ENCODE measurements at regions not wholly inside any gene's neighbourhood (a gene's known extent, or its start where the extent isn't known, plus 50 kb on each side); places are given as distances from the start of the nearest gene placed in this dataset.

DNA sequence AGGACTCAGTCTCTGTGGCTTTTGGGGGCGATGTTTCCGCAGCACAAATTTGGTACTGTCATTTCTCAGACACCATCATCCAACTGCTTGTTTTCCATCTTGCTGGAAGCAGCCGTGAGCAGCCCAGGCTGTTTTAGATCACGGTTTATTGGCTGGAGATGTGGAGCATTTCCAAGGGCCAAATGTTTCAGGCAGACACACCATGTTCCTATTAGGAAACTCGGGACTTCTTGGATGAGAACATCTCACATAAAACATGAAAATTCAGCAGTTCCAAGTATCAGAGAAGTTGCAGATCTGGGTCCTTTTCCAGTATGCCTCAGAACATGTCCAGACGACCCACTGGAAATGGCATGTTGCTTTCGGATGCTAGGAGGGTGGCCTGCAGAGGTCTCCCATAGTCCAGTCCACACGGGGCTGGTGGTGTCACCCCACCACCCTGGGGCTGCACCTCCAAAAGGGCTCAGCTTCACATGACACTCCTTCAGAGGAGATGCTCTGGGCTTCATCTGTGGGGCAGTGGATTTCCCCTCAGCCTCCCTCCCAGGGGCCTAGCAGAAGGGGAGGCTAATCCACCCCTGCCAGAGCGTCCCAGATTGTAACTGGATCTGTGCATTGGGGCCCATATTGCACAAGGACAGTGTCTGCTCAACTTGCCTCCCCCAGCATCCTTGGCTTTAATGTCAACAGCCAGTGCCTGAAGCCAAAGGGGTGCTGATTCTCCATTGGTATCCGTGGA, 176.3 kb downstream of the SCP2D1 start:
- DNase-seq (ENCODE audit: low read depth in 1 of 2, low spot score in 2 of 2): no peak
- no peak overlapping the region for H3K18ac ChIP-seq (ENCODE audit: extremely low read depth, low read length)
- no peak overlapping the region for H2BK120ac ChIP-seq (replicated peaks; ENCODE audit: low read depth, low read length)
- no peak overlapping the region for H4K5ac ChIP-seq (ENCODE audit: insufficient read length, low read depth, low read length)
- no peak overlapping the region for H3K9ac ChIP-seq (replicated peaks in 1 of 4; ENCODE audit: extremely low read depth in 1 of 4, low read depth in 3 of 4, low read length in 3 of 4)
- H3K14ac ChIP-seq (ENCODE audit: insufficient read length): no peak overlapping the region
- no peak overlapping the region for H3K23ac ChIP-seq (ENCODE audit: insufficient read length)
- H4K8ac ChIP-seq (ENCODE audit: extremely low read depth, insufficient read depth, low read length): no peak overlapping the region
- no peak overlapping the region for H2BK20ac ChIP-seq (ENCODE audit: low read length)
- H3K4ac ChIP-seq (replicated peaks; ENCODE audit: insufficient read length, low read depth, low read length): no peak overlapping the region
- H2BK5ac ChIP-seq (ENCODE audit: low read depth, low read length): no peak overlapping the region
- no peak overlapping the region for H3K56ac ChIP-seq (replicated peaks; ENCODE audit: insufficient read length, low read depth, low read length)
- no peak overlapping the region for H3K4me2 ChIP-seq (ENCODE audit: insufficient read depth in 1 of 2, low read depth in 2 of 2, low read length in 2 of 2)
- H2BK15ac ChIP-seq (ENCODE audit: low read length): no peak overlapping the region
- H3K4me3 ChIP-seq (ENCODE audit: extremely low read depth in 1 of 4, insufficient read depth in 2 of 4, low read depth in 3 of 4, low read length in 4 of 4): no peak overlapping the region
- 90% methylated on average over 10 of the region's 10 CpGs; no CpG with 5 or more reads in 1 of the 2 experiments for WGBS, 2 experiments (ENCODE audit: extremely low coverage in 1 of 2, insufficient coverage in 1 of 2, insufficient read length in 1 of 2, insufficient replicate concordance in 2 of 2, low coverage in 1 of 2, low lambda C conversion rate in 2 of 2, missing lambda C conversion rate in 1 of 2)
- FAIRE-seq: no peak
- H2AK5ac ChIP-seq (ENCODE audit: low read depth, low read length): no peak overlapping the region
- ChIA-PET CTCF (ENCODE audit: partially characterized antibody) (no interaction called here), POLR2A (ENCODE audit: partially characterized antibody) (no interaction called here)
- no peak overlapping the region for H2BK12ac ChIP-seq (ENCODE audit: low read depth, low read length)
- no peaks in the 10 kb centered on the region for H3K36me3 ChIP-seq (ENCODE audit: control insufficient read depth in 2 of 4, insufficient read depth in 4 of 4, low read length in 3 of 4)
- H4K91ac ChIP-seq (replicated peaks; ENCODE audit: insufficient read length, low read length): no peak overlapping the region
- H3K4me1 ChIP-seq (replicated peaks in 1 of 4; ENCODE audit: control insufficient read depth in 3 of 4, insufficient read depth in 4 of 4, low read length in 3 of 4): no peaks in the 10 kb centered on the region
- no peaks in the 10 kb centered on the region for H3K27me3 ChIP-seq (replicated peaks in 1 of 4; ENCODE audit: control insufficient read depth in 3 of 4, extremely low read depth in 1 of 4, insufficient read depth in 3 of 4, low read length in 3 of 4)
- H2AFZ ChIP-seq (ENCODE audit: low read length): no peak overlapping the region
- H3K79me2 ChIP-seq (ENCODE audit: control insufficient read depth in 1 of 2, insufficient read depth in 2 of 2, low read length in 2 of 2): no peaks in the 10 kb centered on the region
- no peaks in the 10 kb centered on the region for H4K20me1 ChIP-seq (replicated peaks in 1 of 2; ENCODE audit: control insufficient read depth in 1 of 2, insufficient read depth in 2 of 2, low read length in 2 of 2)
- H3K23me2 ChIP-seq (ENCODE audit: low read depth, low read length): peaks cover 2% of the 10 kb centered on the region; the same call in 1 of the 2 replicates
- H3K27ac ChIP-seq (ENCODE audit: low read depth, low read length): no peak overlapping the region
- peaks cover 8 to 14% of the 10 kb centered on the region in 2 experiments; a peak in 1 of 4 replicates for H3K9me3 ChIP-seq (ENCODE audit: insufficient read depth in 2 of 2, low read depth in 1 of 2, low read length in 1 of 2)
- H3K79me1 ChIP-seq (ENCODE audit: low read depth, low read length): no peaks in the 10 kb centered on the region
- TF ChIP-seq GTF2F1 (IDR thresholded peaks at IDR 0.05; ENCODE audit: borderline replicate concordance, low read depth, low read length): no peak
- no peak for TF ChIP-seq JUN (IDR thresholded peaks at IDR 0.05; ENCODE audit: low read depth, low read length)
- TF ChIP-seq TAF7 (optimal IDR thresholded peaks at IDR 0.05; ENCODE audit: borderline replicate concordance, low read depth, low read length): no peak
- TF ChIP-seq EGR1 (IDR thresholded peaks at IDR 0.05; ENCODE audit: borderline replicate concordance, low read depth, low read length): no peak
- no peak for TF ChIP-seq CREB1 (IDR thresholded peaks at IDR 0.05)
- no peak for TF ChIP-seq POU5F1 (IDR thresholded peaks at IDR 0.05; ENCODE audit: low read depth, low read length)
- no peak for TF ChIP-seq SUZ12 (IDR thresholded peaks at IDR 0.05; ENCODE audit: low read length)
- no peak for TF ChIP-seq POLR2A (IDR thresholded peaks at IDR 0.05; ENCODE audit: control extremely low read depth in 1 of 2, low read depth in 2 of 2, low read length in 2 of 2)
- TF ChIP-seq SIX5 (IDR thresholded peaks at IDR 0.05; ENCODE audit: low read depth, low read length): no peak
- TF ChIP-seq CBX8 (IDR thresholded peaks at IDR 0.05; ENCODE audit: borderline replicate concordance, low read depth, low read length): no peak
- TF ChIP-seq FOSL1 (IDR thresholded peaks at IDR 0.05; ENCODE audit: insufficient read depth, low read depth, low read length): no peak
- no peak for TF ChIP-seq YY1 (IDR thresholded peaks at IDR 0.05; ENCODE audit: low read depth, low read length)
- no peak for TF ChIP-seq CEBPB (IDR thresholded peaks at IDR 0.05; ENCODE audit: low read depth, low read length)
- TF ChIP-seq RXRA (IDR thresholded peaks at IDR 0.05; ENCODE audit: insufficient read depth, low read depth, low read length): no peak
- no peak for TF ChIP-seq NRF1 (IDR thresholded peaks at IDR 0.05; ENCODE audit: low read depth, low read length)
- TF ChIP-seq SRF (IDR thresholded peaks at IDR 0.05; ENCODE audit: low read depth, low read length): no peak

Measured in H1 (cell line).